Gastroesophageal sphincter (tissue), 3 donors: ENCODE measurements at regions not wholly inside any gene's neighbourhood (a gene's known extent, or its start where the extent isn't known, plus 50 kb on each side); places are given as distances from the start of the nearest gene placed in this dataset.

Source experiments
- POLR2A ChIP-seq, 2 donors: fragments of 450-650 bp; IDR thresholded peaks; one replicate each; pipeline ENCODE4 v1.6.1; 2017; ENCODE audit warnings: antibody characterized with exemption in 2 of 2, mild to moderate bottlenecking in 2 of 2, moderate library complexity in 1 of 2
- TF ChIP-seq, protein P1 (sequence below), 4 experiments: fragments of 200-600 bp in 2 of 4; fragments of 450-650 bp in 2 of 4; sonication (generic) in 1 of 4; IDR thresholded peaks; one replicate each; pipeline ENCODE4 v1.5.1; 2017 to 2019; ENCODE audit warnings: antibody characterized with exemption in 4 of 4, mild to moderate bottlenecking in 2 of 4, moderate library complexity in 2 of 4

DNA sequence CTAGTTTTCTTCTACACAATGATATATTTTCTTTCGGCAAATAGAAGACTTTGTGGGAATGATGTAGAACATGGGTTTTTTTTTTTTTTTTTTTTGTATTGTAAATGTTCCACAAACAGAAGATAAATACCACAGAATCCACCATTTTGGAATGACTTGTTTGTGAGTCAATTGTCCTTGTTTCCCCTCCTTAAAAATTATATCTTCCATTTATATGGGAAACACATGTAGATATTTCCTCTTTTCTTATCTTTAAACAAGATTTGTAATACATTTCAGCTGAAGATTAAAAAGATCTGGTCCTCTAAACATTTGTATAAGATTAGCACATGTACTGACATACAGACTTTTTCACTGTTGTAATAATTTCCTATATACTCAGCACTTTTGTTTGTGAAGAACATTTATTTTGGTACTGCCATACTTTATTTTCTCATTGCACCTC is 304.6 kb downstream of the SPRY1 start:
- TF ChIP-seq, protein P1, sequence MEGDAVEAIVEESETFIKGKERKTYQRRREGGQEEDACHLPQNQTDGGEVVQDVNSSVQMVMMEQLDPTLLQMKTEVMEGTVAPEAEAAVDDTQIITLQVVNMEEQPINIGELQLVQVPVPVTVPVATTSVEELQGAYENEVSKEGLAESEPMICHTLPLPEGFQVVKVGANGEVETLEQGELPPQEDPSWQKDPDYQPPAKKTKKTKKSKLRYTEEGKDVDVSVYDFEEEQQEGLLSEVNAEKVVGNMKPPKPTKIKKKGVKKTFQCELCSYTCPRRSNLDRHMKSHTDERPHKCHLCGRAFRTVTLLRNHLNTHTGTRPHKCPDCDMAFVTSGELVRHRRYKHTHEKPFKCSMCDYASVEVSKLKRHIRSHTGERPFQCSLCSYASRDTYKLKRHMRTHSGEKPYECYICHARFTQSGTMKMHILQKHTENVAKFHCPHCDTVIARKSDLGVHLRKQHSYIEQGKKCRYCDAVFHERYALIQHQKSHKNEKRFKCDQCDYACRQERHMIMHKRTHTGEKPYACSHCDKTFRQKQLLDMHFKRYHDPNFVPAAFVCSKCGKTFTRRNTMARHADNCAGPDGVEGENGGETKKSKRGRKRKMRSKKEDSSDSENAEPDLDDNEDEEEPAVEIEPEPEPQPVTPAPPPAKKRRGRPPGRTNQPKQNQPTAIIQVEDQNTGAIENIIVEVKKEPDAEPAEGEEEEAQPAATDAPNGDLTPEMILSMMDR (IDR thresholded peaks at IDR 0.05), result no peak
- TF ChIP-seq POLR2A (IDR thresholded peaks at IDR 0.05), result no peak
